WERI-Rb-1 (cell line): ENCODE measurements at regions not wholly inside any gene's neighbourhood (a gene's known extent, or its start where the extent isn't known, plus 50 kb on each side); places are given as distances from the start of the nearest gene placed in this dataset.

Experiments
- DNase-seq: peaks from one replicate; pipeline ENCODE4 v3.0.0-alpha.2; 2020
- H3K27ac ChIP-seq: fragments of 250-450 bp; sonication (Bioruptor Pico); 2 replicates; pipeline ENCODE4 v1.5.1; 2020; ENCODE audit warnings: mild to moderate bottlenecking, moderate library complexity
- H3K27me3 ChIP-seq: fragments of 250-450 bp; sonication (Bioruptor Pico); 2 replicates; pipeline ENCODE4 v1.5.1; 2021; ENCODE audit warnings: mild to moderate bottlenecking, low read depth, moderate library complexity; ENCODE audit not compliant: insufficient read depth, severe bottlenecking
- H3K36me3 ChIP-seq: fragments of 250-450 bp; sonication (Bioruptor Pico); 2 replicates; pipeline ENCODE4 v1.5.1; 2020; ENCODE audit warnings: mild to moderate bottlenecking, moderate library complexity
- H3K4me3 ChIP-seq: 2 replicates; pipeline ENCODE4 v1.5.1; 2011; ENCODE audit warnings: low read depth, mild to moderate bottlenecking, control low read depth, low read length
- H3K9me3 ChIP-seq: fragments of 250-450 bp; sonication (Bioruptor Pico); 2 replicates; pipeline ENCODE4 v1.5.1; 2021; ENCODE audit warnings: mild to moderate bottlenecking, moderate library complexity; ENCODE audit not compliant: severe bottlenecking
- TF ChIP-seq, protein P1 (sequence below): IDR thresholded peaks from 2 replicates; pipeline ENCODE4 v1.5.1; 2011; ENCODE audit warnings: low read depth, mild to moderate bottlenecking, control low read depth, inconsistent platforms, low read length

- H3K27me3 ChIP-seq, result peaks cover 57% of the 10 kb centered on the region
- no peak overlapping the region for H3K4me3 ChIP-seq
- H3K9me3 ChIP-seq, result no peaks in the 10 kb centered on the region
- H3K36me3 ChIP-seq, result no peaks in the 10 kb centered on the region
- no peak for DNase-seq
- no peak overlapping the region for H3K27ac ChIP-seq
- TF ChIP-seq, protein P1, sequence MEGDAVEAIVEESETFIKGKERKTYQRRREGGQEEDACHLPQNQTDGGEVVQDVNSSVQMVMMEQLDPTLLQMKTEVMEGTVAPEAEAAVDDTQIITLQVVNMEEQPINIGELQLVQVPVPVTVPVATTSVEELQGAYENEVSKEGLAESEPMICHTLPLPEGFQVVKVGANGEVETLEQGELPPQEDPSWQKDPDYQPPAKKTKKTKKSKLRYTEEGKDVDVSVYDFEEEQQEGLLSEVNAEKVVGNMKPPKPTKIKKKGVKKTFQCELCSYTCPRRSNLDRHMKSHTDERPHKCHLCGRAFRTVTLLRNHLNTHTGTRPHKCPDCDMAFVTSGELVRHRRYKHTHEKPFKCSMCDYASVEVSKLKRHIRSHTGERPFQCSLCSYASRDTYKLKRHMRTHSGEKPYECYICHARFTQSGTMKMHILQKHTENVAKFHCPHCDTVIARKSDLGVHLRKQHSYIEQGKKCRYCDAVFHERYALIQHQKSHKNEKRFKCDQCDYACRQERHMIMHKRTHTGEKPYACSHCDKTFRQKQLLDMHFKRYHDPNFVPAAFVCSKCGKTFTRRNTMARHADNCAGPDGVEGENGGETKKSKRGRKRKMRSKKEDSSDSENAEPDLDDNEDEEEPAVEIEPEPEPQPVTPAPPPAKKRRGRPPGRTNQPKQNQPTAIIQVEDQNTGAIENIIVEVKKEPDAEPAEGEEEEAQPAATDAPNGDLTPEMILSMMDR, result no peak
These were observed 791.6 kb upstream of the ARRDC4 start for GRCh38 chr15:97168704-97169475.

- no peak overlapping the region for H3K27ac ChIP-seq
- DNase-seq, result no peak
- H3K27me3 ChIP-seq, result peaks cover 56% of the 10 kb centered on the region
- no peak overlapping the region for H3K4me3 ChIP-seq
- TF ChIP-seq, protein P1, result no peak
- no peaks in the 10 kb centered on the region for H3K9me3 ChIP-seq
- H3K36me3 ChIP-seq, result no peaks in the 10 kb centered on the region
These were observed 788.9 kb upstream of the ARRDC4 start for GRCh38 chr15:97171556-97171955.

DNA sequence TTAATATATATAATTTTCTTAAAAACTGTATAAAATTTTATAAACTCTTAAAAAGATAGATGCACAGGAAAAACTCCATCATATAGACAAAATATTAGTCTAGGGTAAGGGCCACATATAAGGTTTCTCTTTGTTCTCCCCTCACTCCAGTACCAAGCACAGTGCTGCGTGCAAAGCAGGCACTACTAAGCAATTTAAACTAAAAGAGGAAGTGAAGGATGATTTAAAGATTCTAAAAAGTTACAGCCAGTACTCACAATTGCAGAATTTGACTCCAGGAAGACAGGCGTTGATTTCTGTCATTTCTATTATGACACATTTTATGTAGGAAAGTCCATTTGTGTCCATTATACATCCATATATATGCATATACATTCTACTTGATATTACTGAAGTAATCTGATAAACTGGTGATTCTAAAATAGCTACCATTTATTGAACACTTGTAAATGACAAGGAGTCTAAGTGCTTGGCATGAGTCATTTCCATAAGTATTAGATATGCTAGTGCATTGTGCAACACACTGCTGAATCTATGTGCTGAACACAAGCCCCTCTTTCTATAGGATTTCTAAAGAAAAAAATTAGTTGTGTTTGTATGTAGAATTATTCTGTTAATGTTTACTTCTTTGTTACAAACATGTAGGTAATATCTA lies 785.5 kb upstream of the ARRDC4 start:
- Histone ChIP-seq H3K4me3 (no peak overlapping the region), H3K36me3 (no peaks in the 10 kb centered on the region), H3K9me3 (no peaks in the 10 kb centered on the region), H3K27ac (no peak overlapping the region), H3K27me3 (peaks cover 50% of the 10 kb centered on the region)
- TF ChIP-seq, protein P1, result no peak
- DNase-seq, result no peak

DNA sequence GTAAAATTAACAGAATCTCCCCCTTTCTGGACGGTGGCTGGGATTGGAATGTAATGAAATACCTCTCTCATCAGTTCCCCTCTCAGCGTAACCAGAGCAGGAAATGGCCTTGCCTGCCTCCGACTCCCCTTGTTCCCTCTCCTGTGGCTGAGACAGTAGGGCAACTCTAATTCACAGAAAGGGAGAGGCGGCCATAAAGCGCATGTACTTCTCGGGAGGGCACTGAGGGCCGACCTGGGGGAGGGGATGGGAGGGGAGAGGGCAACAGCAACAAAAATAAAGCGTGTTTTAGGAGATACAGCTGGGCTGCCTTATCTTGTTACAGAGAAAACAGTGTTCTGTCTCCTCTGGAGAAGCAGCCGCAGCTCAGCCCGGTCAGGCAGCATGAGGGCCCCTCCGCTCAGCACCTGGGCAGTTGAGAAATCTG lies 783.3 kb upstream of the ARRDC4 start:
- no peaks in the 10 kb centered on the region for H3K36me3 ChIP-seq
- H3K9me3 ChIP-seq, result no peaks in the 10 kb centered on the region
- no peak overlapping the region for H3K27ac ChIP-seq
- DNase-seq, result no peak
- peaks cover 49% of the 10 kb centered on the region for H3K27me3 ChIP-seq
- no peak overlapping the region for H3K4me3 ChIP-seq
- TF ChIP-seq, protein P1, result no peak

DNA sequence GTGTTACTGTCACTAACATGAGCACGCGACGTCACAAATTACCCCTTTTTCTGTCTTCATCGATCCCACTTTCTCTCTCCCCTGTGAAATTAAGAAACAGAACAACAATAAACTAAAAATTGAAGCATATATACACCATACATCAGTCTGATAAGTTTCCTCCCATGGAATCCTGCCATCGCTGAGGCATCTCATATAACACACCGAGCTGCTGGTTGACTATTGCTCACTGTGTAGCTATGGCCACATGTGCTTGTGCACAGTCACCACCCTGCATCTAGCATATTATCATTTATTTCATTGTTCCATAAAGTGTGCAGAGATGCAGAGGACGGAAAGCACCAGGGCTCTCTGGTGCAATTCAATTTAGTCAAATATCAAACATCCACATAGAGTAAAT lies 777.9 kb upstream of the ARRDC4 start:
- Histone ChIP-seq H3K9me3 (no peaks in the 10 kb centered on the region), H3K36me3 (no peaks in the 10 kb centered on the region), H3K4me3 (no peak overlapping the region), H3K27me3 (peaks cover 66% of the 10 kb centered on the region), H3K27ac (no peak overlapping the region)
- TF ChIP-seq, protein P1, result no peak
- no peak for DNase-seq
